Gastroesophageal sphincter (tissue), 3 donors: ENCODE measurements at regions not wholly inside any gene's neighbourhood (a gene's known extent, or its start where the extent isn't known, plus 50 kb on each side); places are given as distances from the start of the nearest gene placed in this dataset.

ENCODE experiments used
- CTCF ChIP-seq, 4 experiments: fragments of 200-600 bp in 2 of 4; fragments of 450-650 bp in 2 of 4; sonication (generic) in 1 of 4; IDR thresholded peaks; one replicate each; pipeline ENCODE4 v1.5.1; 2017 to 2019; ENCODE audit warnings: antibody characterized with exemption in 4 of 4, mild to moderate bottlenecking in 2 of 4, moderate library complexity in 2 of 4
- EP300 ChIP-seq: sonication (generic); formaldehyde crosslinking; IDR thresholded peaks from one replicate; pipeline ENCODE4 v1.6.1; 2017; ENCODE audit warnings: antibody characterized with exemption, mild to moderate bottlenecking
- POLR2A ChIP-seq, 2 donors: fragments of 450-650 bp; IDR thresholded peaks; one replicate each; pipeline ENCODE4 v1.6.1; 2017; ENCODE audit warnings: antibody characterized with exemption in 2 of 2, mild to moderate bottlenecking in 2 of 2, moderate library complexity in 1 of 2

- TF ChIP-seq CTCF (IDR thresholded peaks at IDR 0.05) (no peak), POLR2A (IDR thresholded peaks at IDR 0.05) (no peak), EP300 (no peak)
These were observed 167.1 kb upstream of the KCNJ15 start for GRCh38 chr21:38089763-38090046.
